HEK293 (cell line): ENCODE measurements at regions not wholly inside any gene's neighbourhood (a gene's known extent, or its start where the extent isn't known, plus 50 kb on each side); places are given as distances from the start of the nearest gene placed in this dataset.
A peak's percentile ranks its signal among the peaks of the same experiment; 100 is the strongest.

Experiments used
- CTCF ChIA-PET: fragments of 350-600 bp; formaldehyde crosslinking; extraction: SDS; loops from one replicate; lab custom pipeline; 2021; ENCODE audit warnings: antibody characterized with exemption; lab: Yijun Ruan, JAX
- POLR2A ChIA-PET: fragments of 300-600 bp; formaldehyde crosslinking; extraction: SDS; loops from one replicate; lab custom pipeline; 2020; ENCODE audit warnings: antibody characterized with exemption, inconsistent platforms; lab: Yijun Ruan, JAX
- H3K27ac ChIP-seq: fragments of 200-500 bp; sonication (Bioruptor generic); 2 replicates; pipeline ENCODE4 v1.5.1; 2014; ENCODE audit warnings: low read depth, low read length, control low read depth, inconsistent platforms; ENCODE audit errors: extremely low read depth
- H3K36me3 ChIP-seq, 2 experiments: fragments of 200-500 bp in 1 of 2; sonication (Bioruptor generic) in 1 of 2; 1 replicate in 1 of 2; 2 replicates in 1 of 2; pipeline ENCODE4 v1.5.1; 2014 to 2017; ENCODE audit warnings: inconsistent platforms in 2 of 2, low read length in 2 of 2; ENCODE audit not compliant: control insufficient read depth in 2 of 2, insufficient read depth in 1 of 2
- H3K4me1 ChIP-seq: fragments of 200-500 bp; sonication (Bioruptor generic); 2 replicates; pipeline ENCODE4 v1.5.1; 2014; ENCODE audit warnings: mild to moderate bottlenecking, low read length, inconsistent platforms; ENCODE audit not compliant: control insufficient read depth, insufficient read depth
- H3K4me3 ChIP-seq: 2 replicates; pipeline ENCODE4 v1.5.1; 2011; ENCODE audit warnings: low read depth, mild to moderate bottlenecking, control low read depth, low read length, moderate library complexity
- H3K9me3 ChIP-seq: fragments of 200-500 bp; sonication (Bioruptor generic); 2 replicates; pipeline ENCODE4 v1.5.1; 2014; ENCODE audit warnings: low read depth, low read length, inconsistent platforms; ENCODE audit not compliant: control insufficient read depth, insufficient read depth
- GLI4 ChIP-seq: fragments of 450-650 bp; formaldehyde crosslinking; IDR thresholded peaks from 2 replicates; pipeline ENCODE4 v1.5.1; 2016; ENCODE audit warnings: missing biosample characterization, missing genetic modification characterization
- SP3 ChIP-seq: fragments of 450-650 bp; formaldehyde crosslinking; IDR thresholded peaks from 2 replicates; pipeline ENCODE4 v1.5.1; 2016; ENCODE audit warnings: missing biosample characterization, missing genetic modification characterization
- WT1 ChIP-seq: fragments of 450-650 bp; formaldehyde crosslinking; IDR thresholded peaks from 2 replicates; pipeline ENCODE4 v1.5.1; 2016; ENCODE audit warnings: missing biosample characterization, missing genetic modification characterization
- ZBTB21 ChIP-seq: fragments of 450-650 bp; formaldehyde crosslinking; IDR thresholded peaks from 2 replicates; pipeline ENCODE4 v1.5.1; 2017; ENCODE audit warnings: missing biosample characterization, missing genetic modification characterization
- ZBTB48 ChIP-seq: fragments of 450-650 bp; formaldehyde crosslinking; IDR thresholded peaks from 2 replicates; pipeline ENCODE4 v1.5.1; 2016; ENCODE audit warnings: missing biosample characterization, missing genetic modification characterization
- ZNF148 ChIP-seq: fragments of 450-650 bp; formaldehyde crosslinking; IDR thresholded peaks from 2 replicates; pipeline ENCODE4 v1.5.0; 2017; ENCODE audit warnings: missing biosample characterization, missing genetic modification characterization, borderline replicate concordance
- ZNF223 ChIP-seq: fragments of 450-650 bp; formaldehyde crosslinking; IDR thresholded peaks from 2 replicates; pipeline ENCODE4 v1.5.1; 2016; ENCODE audit warnings: missing biosample characterization, missing genetic modification characterization
- ZNF23 ChIP-seq: fragments of 450-650 bp; formaldehyde crosslinking; IDR thresholded peaks from 2 replicates; pipeline ENCODE4 v1.5.1; 2016; ENCODE audit warnings: missing biosample characterization, missing genetic modification characterization, borderline replicate concordance
- ZNF274 ChIP-seq, 2 experiments: fragments of 200-500 bp in 1 of 2; fragments of 450-650 bp in 1 of 2; sonication (Bioruptor generic) in 1 of 2; formaldehyde crosslinking in 1 of 2; IDR thresholded peaks; 2 replicates each; pipeline versions ENCODE4 v1.5.1 to v1.6.1; 2014 to 2016; ENCODE audit warnings: borderline replicate concordance in 1 of 2, inconsistent platforms in 1 of 2, low read length in 1 of 2, missing biosample characterization in 1 of 2, missing genetic modification characterization in 1 of 2
- ZNF48 ChIP-seq: fragments of 450-650 bp; formaldehyde crosslinking; IDR thresholded peaks from 2 replicates; pipeline ENCODE4 v1.5.1; 2016; ENCODE audit warnings: missing biosample characterization, missing genetic modification characterization
- ZNF558 ChIP-seq: fragments of 450-650 bp; formaldehyde crosslinking; IDR thresholded peaks from 2 replicates; pipeline ENCODE4 v1.5.1; 2016; ENCODE audit warnings: missing biosample characterization, missing genetic modification characterization
- ZNF571 ChIP-seq: fragments of 450-650 bp; formaldehyde crosslinking; IDR thresholded peaks from 2 replicates; pipeline ENCODE4 v1.5.0; 2017; ENCODE audit warnings: missing biosample characterization, missing genetic modification characterization
- ZNF623 ChIP-seq: fragments of 450-650 bp; formaldehyde crosslinking; IDR thresholded peaks from 2 replicates; pipeline ENCODE4 v1.5.1; 2016; ENCODE audit warnings: missing biosample characterization, missing genetic modification characterization
- ZNF792 ChIP-seq: fragments of 450-650 bp; formaldehyde crosslinking; IDR thresholded peaks from 2 replicates; pipeline ENCODE4 v1.5.1; 2016; ENCODE audit warnings: missing biosample characterization, missing genetic modification characterization
- ZSCAN23 ChIP-seq: fragments of 450-650 bp; formaldehyde crosslinking; IDR thresholded peaks from 2 replicates; pipeline ENCODE4 v1.5.1; 2016; ENCODE audit warnings: missing biosample characterization, missing genetic modification characterization
- TF ChIP-seq, protein P1 (sequence below): fragments of 450-650 bp; IDR thresholded peaks from 2 replicates; pipeline ENCODE4 v1.5.1; 2018; ENCODE audit warnings: missing biosample characterization, missing genetic modification characterization
- TF ChIP-seq, protein P2 (sequence below): fragments of 450-650 bp; formaldehyde crosslinking; IDR thresholded peaks from 2 replicates; pipeline ENCODE4 v1.5.1; 2016; ENCODE audit warnings: missing biosample characterization, missing genetic modification characterization

DNA sequence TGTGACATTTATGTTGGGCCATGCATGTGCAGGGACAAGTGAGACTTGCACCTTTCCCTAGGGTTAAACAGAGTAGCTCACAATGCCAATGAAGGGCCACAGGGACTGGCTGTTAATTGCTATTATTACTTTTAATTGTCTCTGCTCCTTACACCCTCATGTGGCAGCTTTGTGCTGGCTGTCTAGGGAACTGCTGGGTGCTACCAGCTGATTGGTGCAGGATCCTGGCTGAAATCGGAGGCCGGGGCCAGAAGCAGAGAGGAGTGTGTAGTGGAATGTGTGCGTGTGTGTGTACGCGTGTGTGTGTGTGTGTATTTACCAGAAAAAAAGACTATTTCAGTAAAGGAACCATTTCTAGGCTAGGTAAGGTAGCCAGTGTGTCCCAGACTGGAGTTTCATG lies 302.5 kb downstream of the CTTN start:
- POLR2A ChIA-PET, result no interaction called here

DNA sequence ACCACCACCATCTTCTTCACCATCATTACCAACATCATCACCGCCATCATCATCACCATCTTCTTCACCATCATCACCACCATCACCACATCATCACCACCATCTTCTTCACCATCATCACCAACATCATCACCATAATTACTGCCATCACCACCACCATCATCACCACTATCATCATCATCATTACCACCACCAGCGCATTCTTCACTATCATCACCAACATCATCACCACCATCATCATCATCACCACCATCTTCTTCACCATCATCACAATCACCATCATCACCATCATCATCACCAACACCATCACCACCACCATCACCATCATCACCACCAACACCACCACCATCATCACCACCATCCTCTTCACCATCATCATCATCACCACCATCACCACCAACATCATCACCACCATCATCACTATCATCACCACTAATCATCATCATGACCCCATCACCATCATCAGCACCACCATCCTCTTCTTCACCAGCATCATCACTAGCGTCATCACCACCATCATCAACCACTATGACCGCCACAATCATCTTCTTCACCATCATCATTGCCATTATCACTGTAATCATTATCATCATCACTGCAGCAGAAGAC lies 303.8 kb downstream of the CTTN start:
- Histone ChIP-seq H3K36me3 (no peaks in the 10 kb centered on the region), H3K4me3 (no peak overlapping the region), H3K27ac (no peak overlapping the region), H3K4me1 (no peaks in the 10 kb centered on the region), H3K9me3 (no peaks in the 10 kb centered on the region)
- TF ChIP-seq ZNF148 (tag by site-specific recombination) (0 out of 2 replicates have a peak, but pooled peaks have one; percentile 7), ZNF571 (tag by site-specific recombination) (peak; percentile 15; the same call in 1 of the 2 replicates), ZNF274 (IDR thresholded peaks at IDR 0.05; ENCODE audit: low read length) (no peak), ZNF274 (tag by site-specific recombination; IDR thresholded peaks at IDR 0.05; ENCODE audit: borderline replicate concordance) (peak; percentile 15; the same call in 1 of the 2 replicates), ZNF223 (no peak)
- TF ChIP-seq, protein P1, sequence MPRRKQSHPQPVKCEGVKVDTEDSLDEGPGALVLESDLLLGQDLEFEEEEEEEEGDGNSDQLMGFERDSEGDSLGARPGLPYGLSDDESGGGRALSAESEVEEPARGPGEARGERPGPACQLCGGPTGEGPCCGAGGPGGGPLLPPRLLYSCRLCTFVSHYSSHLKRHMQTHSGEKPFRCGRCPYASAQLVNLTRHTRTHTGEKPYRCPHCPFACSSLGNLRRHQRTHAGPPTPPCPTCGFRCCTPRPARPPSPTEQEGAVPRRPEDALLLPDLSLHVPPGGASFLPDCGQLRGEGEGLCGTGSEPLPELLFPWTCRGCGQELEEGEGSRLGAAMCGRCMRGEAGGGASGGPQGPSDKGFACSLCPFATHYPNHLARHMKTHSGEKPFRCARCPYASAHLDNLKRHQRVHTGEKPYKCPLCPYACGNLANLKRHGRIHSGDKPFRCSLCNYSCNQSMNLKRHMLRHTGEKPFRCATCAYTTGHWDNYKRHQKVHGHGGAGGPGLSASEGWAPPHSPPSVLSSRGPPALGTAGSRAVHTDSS (tag by site-specific recombination), result peak; percentile 96
- POLR2A ChIA-PET, result no interaction called here
- CTCF ChIA-PET, result no interaction called here

More for the DNA sequence above, 302.5 kb downstream of the CTTN start:
- H3K4me3 ChIP-seq, result no peak overlapping the region
- H3K9me3 ChIP-seq, result no peaks in the 10 kb centered on the region
- TF ChIP-seq SP3 (tag by site-specific recombination) (no peak), ZNF48 (tag by site-specific recombination) (no peak), WT1 (tag by site-specific recombination) (no peak), GLI4 (tag by site-specific recombination) (no peak), ZBTB21 (no peak), ZNF623 (tag by site-specific recombination) (no peak), ZSCAN23 (tag by site-specific recombination) (no peak), ZNF23 (tag by site-specific recombination) (no peak), ZNF792 (tag by site-specific recombination) (no peak)
- CTCF ChIA-PET, result no interaction called here
- no peaks in the 10 kb centered on the region for H3K36me3 ChIP-seq
- H3K4me1 ChIP-seq, result no peaks in the 10 kb centered on the region
- H3K27ac ChIP-seq, result no peak overlapping the region

DNA sequence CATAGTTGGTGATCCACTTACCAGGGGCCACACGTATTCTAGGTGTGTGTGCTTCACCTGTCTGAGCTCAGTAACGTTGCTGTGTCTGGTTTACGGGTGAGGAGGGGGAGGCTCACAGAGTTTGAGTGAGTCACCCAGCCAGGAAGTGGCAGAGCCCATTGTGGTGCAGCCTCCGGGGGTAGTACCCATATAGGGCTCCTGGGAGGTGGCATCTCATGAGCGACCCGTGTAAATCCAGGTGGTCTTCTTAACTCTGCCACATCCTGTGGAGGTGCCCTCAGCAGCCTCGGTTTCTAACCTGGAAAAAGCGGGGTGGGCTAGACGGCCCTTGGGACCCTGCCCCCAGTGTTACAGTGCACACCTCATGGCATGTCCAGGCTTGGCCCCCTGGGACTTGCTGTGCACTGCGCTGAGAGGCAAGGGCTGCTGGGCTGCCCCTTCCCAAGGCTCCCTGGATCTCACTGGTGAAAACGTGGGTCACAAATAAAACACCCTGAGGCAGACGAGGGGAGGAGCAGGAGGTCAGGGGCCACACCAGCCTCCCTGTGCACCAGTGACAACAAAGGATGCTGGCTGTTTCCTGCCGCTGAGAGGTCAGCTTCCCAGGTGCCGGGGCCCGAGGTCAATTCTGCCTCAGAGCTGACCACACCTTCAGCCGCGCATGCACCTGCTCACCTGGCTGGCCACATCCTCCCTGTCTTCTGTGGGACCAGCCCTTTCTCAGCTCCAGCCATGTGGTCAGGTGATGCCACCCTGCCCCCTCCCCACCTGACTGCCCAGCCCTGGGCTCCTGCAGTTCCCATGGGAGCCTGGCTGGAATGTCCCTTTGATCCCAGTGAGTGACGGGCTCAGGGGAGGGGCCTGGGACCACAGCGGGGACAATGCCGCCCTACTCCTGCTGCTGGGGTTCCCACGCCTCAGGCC lies 305.1 kb downstream of the CTTN start:
- Histone ChIP-seq H3K4me3 (no peak overlapping the region), H3K4me1 (no peaks in the 10 kb centered on the region), H3K9me3 (no peaks in the 10 kb centered on the region), H3K36me3 (no peaks in the 10 kb centered on the region), H3K27ac (no peak overlapping the region)
- ChIA-PET CTCF (no interaction called here), POLR2A (no interaction called here)
- TF ChIP-seq, protein P2, sequence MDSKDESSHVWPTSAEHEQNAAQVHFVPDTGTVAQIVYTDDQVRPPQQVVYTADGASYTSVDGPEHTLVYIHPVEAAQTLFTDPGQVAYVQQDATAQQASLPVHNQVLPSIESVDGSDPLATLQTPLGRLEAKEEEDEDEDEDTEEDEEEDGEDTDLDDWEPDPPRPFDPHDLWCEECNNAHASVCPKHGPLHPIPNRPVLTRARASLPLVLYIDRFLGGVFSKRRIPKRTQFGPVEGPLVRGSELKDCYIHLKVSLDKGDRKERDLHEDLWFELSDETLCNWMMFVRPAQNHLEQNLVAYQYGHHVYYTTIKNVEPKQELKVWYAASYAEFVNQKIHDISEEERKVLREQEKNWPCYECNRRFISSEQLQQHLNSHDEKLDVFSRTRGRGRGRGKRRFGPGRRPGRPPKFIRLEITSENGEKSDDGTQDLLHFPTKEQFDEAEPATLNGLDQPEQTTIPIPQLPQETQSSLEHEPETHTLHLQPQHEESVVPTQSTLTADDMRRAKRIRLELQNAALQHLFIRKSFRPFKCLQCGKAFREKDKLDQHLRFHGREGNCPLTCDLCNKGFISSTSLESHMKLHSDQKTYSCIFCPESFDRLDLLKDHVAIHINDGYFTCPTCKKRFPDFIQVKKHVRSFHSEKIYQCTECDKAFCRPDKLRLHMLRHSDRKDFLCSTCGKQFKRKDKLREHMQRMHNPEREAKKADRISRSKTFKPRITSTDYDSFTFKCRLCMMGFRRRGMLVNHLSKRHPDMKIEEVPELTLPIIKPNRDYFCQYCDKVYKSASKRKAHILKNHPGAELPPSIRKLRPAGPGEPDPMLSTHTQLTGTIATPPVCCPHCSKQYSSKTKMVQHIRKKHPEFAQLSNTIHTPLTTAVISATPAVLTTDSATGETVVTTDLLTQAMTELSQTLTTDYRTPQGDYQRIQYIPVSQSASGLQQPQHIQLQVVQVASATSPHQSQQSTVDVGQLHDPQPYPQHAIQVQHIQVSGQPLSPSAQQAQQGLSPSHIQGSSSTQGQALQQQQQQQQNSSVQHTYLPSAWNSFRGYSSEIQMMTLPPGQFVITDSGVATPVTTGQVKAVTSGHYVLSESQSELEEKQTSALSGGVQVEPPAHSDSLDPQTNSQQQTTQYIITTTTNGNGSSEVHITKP (tag by site-specific recombination), result peak; percentile 62
- TF ChIP-seq ZNF558 (tag by site-specific recombination) (no peak), ZBTB48 (tag by site-specific recombination) (no peak)
